K562 (cell line): ENCODE measurements at regions not wholly inside any gene's neighbourhood (a gene's known extent, or its start where the extent isn't known, plus 50 kb on each side); places are given as distances from the start of the nearest gene placed in this dataset.

ENCODE experiments used
- ATAC-seq: fragments of 200-7000 bp; cut with Tn5 transposase; 3 replicates; pipeline ENCODE4 v1.9.1; 2020; ENCODE audit warnings: moderate library complexity
- BruUV-seq: library from RNA; stranded (reverse); fragments of 400-500 nt; replicated peaks from 2 replicates; lab custom pipeline; 2021; lab: Mats Ljungman, UMichigan
- CTCF ChIA-PET: fragments of 300-600 bp; formaldehyde crosslinking; extraction: SDS; loops from one replicate; lab custom pipeline; 2021; ENCODE audit warnings: low intra/inter-chr PET ratio; lab: Yijun Ruan, JAX
- POLR2A ChIA-PET: fragments of 300-600, 350-650 bp; sonication (Branson Sonifier 250); formaldehyde crosslinking; extraction: SDS; loops from one replicate; lab custom pipeline; 2021; ENCODE audit warnings: antibody characterized with exemption, inconsistent platforms; lab: Yijun Ruan, JAX
- DNase-seq, 4 experiments: peaks; one replicate each; pipeline versions ENCODE4 v3.0.0 to v3.0.0-alpha.2; 2011 to 2018; ENCODE audit warnings: low spot score in 3 of 4, mixed read lengths in 3 of 4; ENCODE audit errors: extremely low read depth in 1 of 4
- FAIRE-seq: peaks from 2 replicates; lab custom pipeline; 2011; peaks lifted over from hg19 to GRCh38; lab: Jason Lieb, UNC
- H2AFZ ChIP-seq: 2 replicates; pipeline ENCODE4 v1.6.0; 2011; ENCODE audit warnings: low read depth, low read length, control low read depth, inconsistent platforms
- H3K27ac ChIP-seq: fragments of 200-600 bp; 3 replicates; pipeline ENCODE4 v1.8.0; 2011; ENCODE audit warnings: low read depth, mild to moderate bottlenecking, control low read depth, inconsistent platforms, low read length, moderate library complexity, mixed read lengths; ENCODE audit errors: extremely low read depth
- H3K27me3 ChIP-seq, 2 experiments: fragments of 300-600 bp in 1 of 2; 2 replicates in 1 of 2; 3 replicates in 1 of 2; pipeline versions ENCODE4 v1.6.0 to v1.8.0; 2011; ENCODE audit warnings: inconsistent platforms in 2 of 2, low read length in 2 of 2, mild to moderate bottlenecking in 1 of 2, mixed read lengths in 1 of 2, moderate library complexity in 1 of 2; ENCODE audit not compliant: control insufficient read depth in 2 of 2, insufficient read depth in 2 of 2
- H3K36me3 ChIP-seq: fragments of 300-600 bp; 3 replicates; pipeline ENCODE4 v1.8.0; 2011; ENCODE audit warnings: mild to moderate bottlenecking, low read length, inconsistent platforms; ENCODE audit not compliant: control insufficient read depth, insufficient read depth
- H3K4me1 ChIP-seq, 2 experiments: fragments of 200-600 bp in 1 of 2; replicated peaks in 1 of 2; 2 replicates in 1 of 2; 3 replicates in 1 of 2; pipeline versions ENCODE4 v1.5.1 to v1.8.0; 2011; ENCODE audit warnings: inconsistent platforms in 2 of 2, low read length in 2 of 2, mild to moderate bottlenecking in 1 of 2, mixed read lengths in 1 of 2, moderate library complexity in 1 of 2; ENCODE audit not compliant: control insufficient read depth in 2 of 2, insufficient read depth in 2 of 2
- H3K4me2 ChIP-seq: 2 replicates; pipeline ENCODE4 v1.6.1; 2011; ENCODE audit warnings: low read length, control low read depth, inconsistent platforms, mixed read lengths; ENCODE audit not compliant: insufficient read depth
- H3K4me3 ChIP-seq: fragments of 200-600 bp; sonication (generic), shearing (Covaris generic); 2 replicates; pipeline ENCODE4 v1.5.1; 2016; ENCODE audit warnings: control low read depth, inconsistent platforms
- H3K79me2 ChIP-seq: fragments of 200-600 bp; 3 replicates; pipeline ENCODE4 v1.8.0; 2011; ENCODE audit warnings: low read length, inconsistent platforms; ENCODE audit not compliant: control insufficient read depth, insufficient read depth
- H3K9ac ChIP-seq, 2 experiments: 2 replicates each; pipeline versions ENCODE4 v1.6.0 to v1.6.1; 2011; ENCODE audit warnings: low read depth in 2 of 2, low read length in 2 of 2, control low read depth in 1 of 2, inconsistent platforms in 1 of 2, mild to moderate bottlenecking in 1 of 2, mixed read lengths in 1 of 2; ENCODE audit not compliant: insufficient read depth in 1 of 2
- H3K9me1 ChIP-seq: one replicate; pipeline ENCODE4 v1.6.0; 2011; ENCODE audit warnings: inconsistent platforms, mild to moderate bottlenecking, low read length, moderate library complexity; ENCODE audit not compliant: control insufficient read depth, insufficient read depth
- H3K9me3 ChIP-seq: replicated peaks from 2 replicates; pipeline ENCODE4 v1.5.1; 2011; ENCODE audit warnings: low read depth, low read length, inconsistent platforms; ENCODE audit not compliant: control insufficient read depth, insufficient read depth
- H4K20me1 ChIP-seq: replicated peaks from 2 replicates; pipeline ENCODE4 v1.6.1; 2011; ENCODE audit warnings: low read length, inconsistent platforms, mixed read lengths; ENCODE audit not compliant: control insufficient read depth, insufficient read depth
- ARHGAP35 ChIP-seq: fragments of 450-650 bp; IDR thresholded peaks from 2 replicates; pipeline ENCODE4 v1.6.1; 2018; ENCODE audit not compliant: partially characterized antibody
- EP300 ChIP-seq: IDR thresholded peaks from 2 replicates; pipeline ENCODE4 v1.6.1; 2012; ENCODE audit warnings: low read length, improper control_type of control experiment
- FOXK2 ChIP-seq, 2 experiments: fragments of 450-650 bp; IDR thresholded peaks in 1 of 2; conservative IDR thresholded peaks in 1 of 2; 2 replicates each; pipeline ENCODE4 v1.6.1; 2016; ENCODE audit warnings: low read depth in 2 of 2, mild to moderate bottlenecking in 1 of 2
- KDM2B ChIP-seq: fragments of 250-450 bp; sonication (Bioruptor Pico); IDR thresholded peaks from 2 replicates; pipeline ENCODE4 v1.8.0; 2021; ENCODE audit warnings: mild to moderate bottlenecking, moderate library complexity
- MAFF ChIP-seq: IDR thresholded peaks from 2 replicates; pipeline ENCODE4 v1.6.1; 2012; ENCODE audit warnings: low read length, improper control_type of control experiment
- MCM2 ChIP-seq: fragments of 450-650 bp; IDR thresholded peaks from 2 replicates; pipeline ENCODE4 v1.6.1; 2017; ENCODE audit warnings: low read depth, mild to moderate bottlenecking
- MGA ChIP-seq: fragments of 450-650 bp; IDR thresholded peaks from 2 replicates; pipeline ENCODE4 v1.6.1; 2016; ENCODE audit warnings: mild to moderate bottlenecking, moderate library complexity
- SOX6 ChIP-seq: fragments of 450-650 bp; IDR thresholded peaks from 2 replicates; pipeline ENCODE4 v1.6.1; 2014; ENCODE audit warnings: mild to moderate bottlenecking
- SRSF3 ChIP-seq: fragments of 200-400 bp; formaldehyde crosslinking; IDR thresholded peaks from 2 replicates; pipeline ENCODE4 v1.6.1; 2016; ENCODE audit warnings: mild to moderate bottlenecking, low read length, moderate library complexity; ENCODE audit not compliant: insufficient read depth
- ZNF780A ChIP-seq: fragments of 250-450 bp; sonication (Bioruptor Pico); IDR thresholded peaks from 2 replicates; pipeline ENCODE4 v1.5.0; 2021; ENCODE audit warnings: mild to moderate bottlenecking
- WGBS: fragments of 100-300 bp; shearing (Covaris generic); methylation state at CpG from one replicate; pipeline ENCODE4 v1.1.6; 2016; ENCODE audit warnings: low coverage, mixed read lengths; ENCODE audit not compliant: insufficient coverage; ENCODE audit errors: missing lambda C conversion rate; 5-methylcytosine and 5-hydroxymethylcytosine counted together
- in situ Hi-C: fragments of 300-500 bp; cut with MboI; formaldehyde crosslinking; loops from 4 replicates; pipeline ENCODE4 v1.15.0; 2018; ENCODE audit warnings: inconsistent platforms, mixed read lengths
- intact Hi-C: fragments of 100-400 bp; cut with micrococcal nuclease; formaldehyde crosslinking; loops from 2 replicates; pipeline ENCODE4 v1.14.2; 2022
- TF ChIP-seq, protein P1 (sequence below): fragments of 250-450 bp; sonication (Bioruptor Pico); IDR thresholded peaks from 2 replicates; pipeline ENCODE4 v1.4.0; 2020; ENCODE audit warnings: mild to moderate bottlenecking, moderate library complexity

GRCh38 chr4:44522761-44523445, 74.3 kb upstream of the KCTD8 start:
- H3K4me1 ChIP-seq = no peaks in the 10 kb centered on the region
- no peak overlapping the region for H2AFZ ChIP-seq
- ATAC-seq (no peak), DNase-seq (no peak), FAIRE-seq (no peak)
- ChIA-PET POLR2A (no interaction called here), CTCF (no interaction called here)
- intact Hi-C loops = no loop called here
- H3K4me2 ChIP-seq = no peak overlapping the region
- H3K27ac ChIP-seq = no peak overlapping the region
- 0% methylated on average over 5 of the region's 5 CpGs for WGBS
- H3K9me3 ChIP-seq = no peaks in the 10 kb centered on the region
- no peaks in the 10 kb centered on the region for H3K27me3 ChIP-seq
- no peak overlapping the region for H3K9ac ChIP-seq
- H4K20me1 ChIP-seq = no peaks in the 10 kb centered on the region
- no peaks in the 10 kb centered on the region for H3K9me1 ChIP-seq
- no peak overlapping the region for H3K4me3 ChIP-seq
- H3K36me3 ChIP-seq = no peaks in the 10 kb centered on the region
- no TSS peak for BruUV-seq
- in situ Hi-C loops = no loop called here
- no peaks in the 10 kb centered on the region for H3K79me2 ChIP-seq
- no peak for TF ChIP-seq EP300
- TF ChIP-seq MGA = no peak
- no peak for TF ChIP-seq FOXK2 (conservative IDR thresholded peaks at IDR 0.05 in 1 of 2, IDR thresholded peaks at IDR 0.05 in 1 of 2; ENCODE audit: low read depth in 2 of 2)
- TF ChIP-seq SOX6 = no peak
- no peak for TF ChIP-seq MCM2
- no peak for TF ChIP-seq KDM2B (CRISPR knock-in tag)
- TF ChIP-seq ARHGAP35 = no peak
- no peak for TF ChIP-seq ZNF780A (CRISPR knock-in tag)
- no peak for TF ChIP-seq MAFF
- TF ChIP-seq, protein P1, sequence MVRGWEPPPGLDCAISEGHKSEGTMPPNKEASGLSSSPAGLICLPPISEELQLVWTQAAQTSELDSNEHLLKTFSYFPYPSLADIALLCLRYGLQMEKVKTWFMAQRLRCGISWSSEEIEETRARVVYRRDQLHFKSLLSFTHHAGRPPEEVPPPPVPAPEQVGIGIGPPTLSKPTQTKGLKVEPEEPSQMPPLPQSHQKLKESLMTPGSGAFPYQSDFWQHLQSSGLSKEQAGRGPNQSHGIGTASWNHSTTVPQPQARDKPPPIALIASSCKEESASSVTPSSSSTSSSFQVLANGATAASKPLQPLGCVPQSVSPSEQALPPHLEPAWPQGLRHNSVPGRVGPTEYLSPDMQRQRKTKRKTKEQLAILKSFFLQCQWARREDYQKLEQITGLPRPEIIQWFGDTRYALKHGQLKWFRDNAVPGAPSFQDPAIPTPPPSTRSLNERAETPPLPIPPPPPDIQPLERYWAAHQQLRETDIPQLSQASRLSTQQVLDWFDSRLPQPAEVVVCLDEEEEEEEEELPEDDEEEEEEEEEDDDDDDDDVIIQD = no peak
- no peak for TF ChIP-seq SRSF3
